ENCODE measurements at regions not wholly inside any gene's neighbourhood (a gene's known extent, or its start where the extent isn't known, plus 50 kb on each side); places are given as distances from the start of the nearest gene placed in this dataset.

- ChIA-PET POLR2A (no interaction called here), CTCF (no interaction called here)
These were observed 359.0 kb upstream of the DMAC1 start for GRCh38 chr9:8158574-8158973.

DNA sequence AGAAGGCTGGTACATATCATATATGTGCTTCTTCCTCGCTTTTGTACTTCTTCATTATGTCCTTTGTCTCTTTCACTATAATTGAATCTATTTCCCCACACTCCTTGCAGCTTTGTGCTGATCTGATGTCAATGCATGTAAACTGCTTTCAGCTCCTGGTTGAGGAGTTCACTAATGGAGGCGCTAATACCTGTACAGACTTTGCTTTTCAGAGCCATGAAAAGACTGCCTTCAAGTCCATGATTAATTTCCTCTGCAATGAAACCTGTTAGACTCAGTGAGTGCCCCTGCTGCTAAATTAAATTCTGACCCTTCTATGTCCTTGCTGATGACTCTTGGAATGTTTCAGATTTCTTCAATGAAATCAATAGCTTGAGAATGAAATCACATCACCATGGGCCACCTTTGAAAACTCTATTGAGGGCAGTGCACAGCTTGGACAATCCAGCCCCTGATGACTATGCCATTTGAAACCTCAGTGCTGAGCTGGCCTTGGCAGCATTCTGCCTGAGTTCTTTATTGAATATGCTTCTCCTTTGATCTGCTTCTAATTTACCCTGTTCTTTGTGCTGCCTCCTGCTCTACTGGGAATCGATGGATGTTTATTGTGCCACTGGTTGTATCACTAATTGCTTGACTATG lies 358.2 kb upstream of the DMAC1 start:
- H3K4me3 ChIP-seq (ENCODE audit: low read depth, low read length), result no peak overlapping the region
- TF ChIP-seq CTCF (IDR thresholded peaks at IDR 0.05; ENCODE audit: insufficient read depth, low read depth, low read length), result no peak
- POLR2A ChIA-PET, result no interaction called here
- DNase-seq (ENCODE audit: low read depth), result no peak
- H3K27me3 ChIP-seq (ENCODE audit: control insufficient read depth, insufficient read depth, low read length), result no peaks in the 10 kb centered on the region
- CTCF ChIA-PET, result no interaction called here
- no peaks in the 10 kb centered on the region for H3K36me3 ChIP-seq (ENCODE audit: control insufficient read depth, insufficient read depth, low read length)

More at GRCh38 chr9:8158574-8158973, 359.0 kb upstream of the DMAC1 start:
- no peak for TF ChIP-seq CTCF (IDR thresholded peaks at IDR 0.05; ENCODE audit: insufficient read depth, low read depth, low read length)
- DNase-seq (ENCODE audit: low read depth), result no peak
- Histone ChIP-seq H3K36me3 (ENCODE audit: control insufficient read depth, insufficient read depth, low read length) (no peaks in the 10 kb centered on the region), H3K27me3 (ENCODE audit: control insufficient read depth, insufficient read depth, low read length) (no peaks in the 10 kb centered on the region), H3K4me3 (ENCODE audit: low read depth, low read length) (no peak overlapping the region)

GRCh38 chr9:8156346-8156745 lies 356.8 kb upstream of the DMAC1 start:
- CTCF ChIA-PET, result no interaction called here
- no peak overlapping the region for H3K4me3 ChIP-seq (ENCODE audit: low read depth, low read length)
- no peak for TF ChIP-seq CTCF (IDR thresholded peaks at IDR 0.05; ENCODE audit: insufficient read depth, low read depth, low read length)
- POLR2A ChIA-PET, result no interaction called here
- no peak for DNase-seq (ENCODE audit: low read depth)
- no peaks in the 10 kb centered on the region for H3K27me3 ChIP-seq (ENCODE audit: control insufficient read depth, insufficient read depth, low read length)
- no peaks in the 10 kb centered on the region for H3K36me3 ChIP-seq (ENCODE audit: control insufficient read depth, insufficient read depth, low read length)

DNA sequence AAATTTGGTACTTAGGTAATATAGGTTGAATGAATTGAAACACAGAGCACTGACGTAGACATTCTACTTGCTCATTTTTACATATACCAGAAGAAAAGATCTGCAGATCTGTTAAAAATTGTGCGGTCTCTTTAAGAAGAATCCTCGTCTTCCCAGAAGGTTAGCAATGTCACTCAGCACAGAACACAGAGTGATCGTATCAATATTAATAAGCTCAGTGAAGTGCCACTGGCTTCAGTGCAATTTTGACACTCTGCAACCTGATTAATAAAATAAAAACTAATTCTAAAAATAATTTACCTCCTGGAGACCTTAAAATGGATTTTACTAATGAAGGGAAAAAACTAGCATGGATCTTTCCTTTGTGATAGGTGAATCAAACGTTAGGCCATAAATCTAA lies 356.1 kb upstream of the DMAC1 start:
- CTCF ChIA-PET, result no interaction called here

DNA sequence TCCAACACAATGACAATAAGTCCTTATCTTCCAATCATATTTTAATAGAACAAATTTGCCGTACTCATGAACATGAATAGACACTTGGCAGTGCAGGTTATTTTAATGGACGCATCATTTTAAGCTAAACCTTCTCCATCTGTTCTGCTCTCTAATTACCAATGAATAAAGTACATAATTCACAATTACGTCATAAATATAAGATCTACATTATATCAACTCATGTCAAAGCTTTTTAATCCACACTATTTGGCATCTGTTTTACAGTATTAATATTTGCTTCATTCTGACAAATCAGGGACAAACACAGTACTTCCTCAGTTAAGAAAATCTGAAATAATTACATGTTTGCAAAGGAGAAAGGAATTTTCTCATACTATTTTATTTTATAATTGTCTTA lies 344.1 kb upstream of the DMAC1 start:
- CTCF ChIA-PET, result no interaction called here
- Histone ChIP-seq H3K27me3 (ENCODE audit: control insufficient read depth, insufficient read depth, low read length) (no peaks in the 10 kb centered on the region), H3K4me3 (ENCODE audit: low read depth, low read length) (no peak overlapping the region), H3K36me3 (ENCODE audit: control insufficient read depth, insufficient read depth, low read length) (no peaks in the 10 kb centered on the region)
- no peak for TF ChIP-seq CTCF (IDR thresholded peaks at IDR 0.05; ENCODE audit: insufficient read depth, low read depth, low read length)
- no peak for DNase-seq (ENCODE audit: low read depth)
- POLR2A ChIA-PET, result interaction anchor here (0.6 kb wide), 1 partner anchor 64 kb away, joined by 3 read pairs; no protein-coding TSS in a partner anchor

More for the DNA sequence above, 356.1 kb upstream of the DMAC1 start:
- Histone ChIP-seq H3K4me3 (ENCODE audit: low read depth, low read length) (no peak overlapping the region), H3K27me3 (ENCODE audit: control insufficient read depth, insufficient read depth, low read length) (no peaks in the 10 kb centered on the region), H3K36me3 (ENCODE audit: control insufficient read depth, insufficient read depth, low read length) (no peaks in the 10 kb centered on the region)
- no peak for DNase-seq (ENCODE audit: low read depth)
- POLR2A ChIA-PET, result no interaction called here
- no peak for TF ChIP-seq CTCF (IDR thresholded peaks at IDR 0.05; ENCODE audit: insufficient read depth, low read depth, low read length)

Data from BJ (cell line).